GM12878 (cell line): ENCODE measurements at regions not wholly inside any gene's neighbourhood (a gene's known extent, or its start where the extent isn't known, plus 50 kb on each side); places are given as distances from the start of the nearest gene placed in this dataset.

Experiments
- ATAC-seq: fragments of 200-7000 bp; cut with Tn5 transposase; 3 replicates; pipeline ENCODE4 v1.9.1; 2020; ENCODE audit warnings: mild to moderate bottlenecking, moderate library complexity
- BruUV-seq: library from RNA; stranded (reverse); fragments of 400-500 nt; replicated peaks from 2 replicates; lab custom pipeline; 2021; lab: Mats Ljungman, UMichigan
- CTCF ChIA-PET: fragments of 300-600 bp; sonication (Branson Sonifier 250); formaldehyde crosslinking; extraction: SDS; loops from one replicate; lab custom pipeline; 2021; ENCODE audit warnings: inconsistent platforms; lab: Yijun Ruan, JAX
- POLR2A ChIA-PET: fragments of 350-600 bp; formaldehyde crosslinking; extraction: SDS; loops from one replicate; lab custom pipeline; 2021; ENCODE audit warnings: inconsistent platforms; lab: Charles Lee
- RAD21 ChIA-PET: fragments of 300-600 bp; sonication (Branson Sonifier 250); formaldehyde crosslinking; loops from one replicate; lab custom pipeline; 2023; ENCODE audit warnings: antibody characterized with exemption; ENCODE audit not compliant: unreplicated experiment; lab: Charles Lee
- SMC1A ChIA-PET: fragments of 300-600 bp; sonication (Branson Sonifier 250); formaldehyde crosslinking; loops from one replicate; lab custom pipeline; 2023; ENCODE audit not compliant: unreplicated experiment, uncharacterized antibody; lab: Charles Lee
- DNase-seq: peaks from one replicate; pipeline ENCODE4 v3.0.0-alpha.2; 2011; ENCODE audit warnings: low read depth, low spot score
- FAIRE-seq: peaks from 3 replicates; lab custom pipeline; 2011; peaks lifted over from hg19 to GRCh38; lab: Jason Lieb, UNC
- H2AFZ ChIP-seq: 2 replicates; pipeline ENCODE4 v1.6.0; 2011; ENCODE audit warnings: low read depth, low read length, control low read depth; ENCODE audit not compliant: control insufficient read depth
- H3K27ac ChIP-seq: 2 replicates; pipeline ENCODE4 v1.5.1; 2011; ENCODE audit warnings: control low read depth; ENCODE audit not compliant: control insufficient read depth, insufficient read depth
- H3K27me3 ChIP-seq, 2 experiments: replicated peaks in 1 of 2; 2 replicates each; pipeline versions ENCODE4 v1.6.0 to v1.6.1; 2011; ENCODE audit warnings: low read length in 1 of 2; ENCODE audit not compliant: control insufficient read depth in 2 of 2, insufficient read depth in 2 of 2
- H3K36me3 ChIP-seq, 2 experiments: 2 replicates each; pipeline ENCODE4 v1.5.1; 2011; ENCODE audit warnings: low read length in 1 of 2; ENCODE audit not compliant: control insufficient read depth in 2 of 2, insufficient read depth in 2 of 2
- H3K4me1 ChIP-seq: 2 replicates; pipeline ENCODE4 v1.6.1; 2011; ENCODE audit warnings: mild to moderate bottlenecking, low read length, moderate library complexity, mixed read lengths; ENCODE audit not compliant: control insufficient read depth, insufficient read depth
- H3K4me2 ChIP-seq: 2 replicates; pipeline ENCODE4 v1.6.0; 2011; ENCODE audit warnings: control low read depth; ENCODE audit not compliant: control insufficient read depth, insufficient read depth
- H3K4me3 ChIP-seq: fragments of 200-600 bp; sonication (generic); 2 replicates; pipeline ENCODE4 v1.5.1; 2016
- H3K79me2 ChIP-seq: 2 replicates; pipeline ENCODE4 v1.6.0; 2011; ENCODE audit warnings: low read length; ENCODE audit not compliant: control insufficient read depth, insufficient read depth
- H3K9ac ChIP-seq: 2 replicates; pipeline ENCODE4 v1.8.0; 2011; ENCODE audit warnings: low read length, control low read depth, mixed read lengths; ENCODE audit not compliant: control insufficient read depth, insufficient read depth
- H3K9me3 ChIP-seq: replicated peaks from 3 replicates; pipeline ENCODE4 v1.5.1; 2011; ENCODE audit warnings: mild to moderate bottlenecking, low read length; ENCODE audit not compliant: control insufficient read depth, insufficient read depth
- H4K20me1 ChIP-seq: 2 replicates; pipeline ENCODE4 v1.6.0; 2011; ENCODE audit not compliant: control insufficient read depth, insufficient read depth
- BCL11A ChIP-seq: IDR thresholded peaks from 2 replicates; pipeline ENCODE4 v1.6.1; 2011; ENCODE audit warnings: low read depth, low read length
- BCLAF1 ChIP-seq: fragments of 450-650 bp; IDR thresholded peaks from 2 replicates; pipeline ENCODE4 v1.6.1; 2017; ENCODE audit warnings: antibody characterized with exemption, mild to moderate bottlenecking, moderate library complexity
- CHD1 ChIP-seq: IDR thresholded peaks from 2 replicates; pipeline ENCODE4 v1.6.1; 2012; ENCODE audit warnings: low read depth, low read length, improper control_type of control experiment
- CHD2 ChIP-seq: IDR thresholded peaks from 2 replicates; pipeline ENCODE4 v1.6.1; 2011; ENCODE audit warnings: low read depth, low read length, improper control_type of control experiment, borderline replicate concordance
- CUX1 ChIP-seq: IDR thresholded peaks from 2 replicates; pipeline ENCODE4 v1.6.1; 2012; ENCODE audit warnings: improper control_type of control experiment, low read depth, low read length; ENCODE audit not compliant: insufficient replicate concordance
- PAX5 ChIP-seq: IDR thresholded peaks from 2 replicates; pipeline ENCODE4 v1.6.1; 2011; ENCODE audit warnings: low read depth, low read length, borderline replicate concordance
- PAX8 ChIP-seq: fragments of 450-650 bp; IDR thresholded peaks from 2 replicates; pipeline ENCODE4 v1.6.1; 2017; ENCODE audit warnings: mild to moderate bottlenecking, moderate library complexity
- TCF7 ChIP-seq: IDR thresholded peaks from 2 replicates; pipeline ENCODE4 v1.6.1; 2014; ENCODE audit warnings: antibody characterized with exemption, borderline replicate concordance
- ZBTB40 ChIP-seq: fragments of 450-650 bp; IDR thresholded peaks from 2 replicates; pipeline ENCODE4 v1.6.1; 2016; ENCODE audit warnings: mild to moderate bottlenecking, moderate library complexity, borderline replicate concordance
- WGBS: methylation state at CpG from one replicate; pipeline ENCODE4 v1.1.6; 2016; ENCODE audit warnings: low lambda C conversion rate; ENCODE audit not compliant: insufficient replicate concordance, insufficient coverage; ENCODE audit errors: missing lambda C conversion rate; 5-methylcytosine and 5-hydroxymethylcytosine counted together
- in situ Hi-C: fragments of 300-500 bp; cut with MboI; formaldehyde crosslinking; loops from 9 replicates; pipeline ENCODE4 v1.14.3; 2018; ENCODE audit warnings: mixed read lengths
- intact Hi-C: fragments of 100-400 bp; cut with micrococcal nuclease; formaldehyde crosslinking; loops from one replicate; pipeline ENCODE4 v1.14.2; 2022; ENCODE audit not compliant: unreplicated experiment

- peak overlapping the region; percentile 17; the same call in 1 of the 2 replicates for H3K9ac ChIP-seq
- intact Hi-C loops, result loop anchor here (1.0 kb wide), 3 partner anchors 48 to 145 kb away; no protein-coding TSS in a partner anchor
- ATAC-seq, result peak; percentile 95
- no peaks in the 10 kb centered on the region for H3K27me3 ChIP-seq
- no peaks in the 10 kb centered on the region for H3K79me2 ChIP-seq
- H3K4me1 ChIP-seq, result peaks cover 26% of the 10 kb centered on the region
- TSS peak; percentile 92 for BruUV-seq
- WGBS, result 9% methylated on average over 16 of the region's 16 CpGs
- RAD21 ChIA-PET, result interaction anchor here (0.6 to 6.1 kb wide), 28 partner anchors 12 to 177 kb away, joined by 3 to 79 read pairs (median 4); partner anchors contain the start of gene PFKFB3
- FAIRE-seq, result peak; percentile 92
- DNase-seq, result peak; percentile 93
- H3K36me3 ChIP-seq, result no peaks in the 10 kb centered on the region
- peak overlapping the region; percentile 23 for H3K27ac ChIP-seq
- CTCF ChIA-PET, result interaction anchor here (0.7 to 3.3 kb wide), 28 partner anchors 12 to 297 kb away, joined by 3 to 25 read pairs (median 4); partner anchors contain the start of gene PFKFB3
- H3K4me2 ChIP-seq, result peak overlapping the region; percentile 46
- peaks cover 4% of the 10 kb centered on the region; the same call in 2 of the 3 replicates for H3K9me3 ChIP-seq
- in situ Hi-C loops, result no loop called here
- POLR2A ChIA-PET, result interaction anchor here (0.6 to 3.4 kb wide), 12 partner anchors 17 to 372 kb away, joined by 3 to 32 read pairs (median 4); partner anchors contain the start of gene PFKFB3
- peak overlapping the region; percentile 27; the same call in 1 of the 2 replicates for H3K4me3 ChIP-seq
- H2AFZ ChIP-seq, result no peak overlapping the region; the same call in 1 of the 2 replicates
- no peaks in the 10 kb centered on the region for H4K20me1 ChIP-seq
- SMC1A ChIA-PET, result interaction anchor here (0.6 to 10.1 kb wide), 39 partner anchors 10 to 297 kb away, joined by 3 to 153 read pairs (median 4); partner anchors contain the start of gene PFKFB3
- TF ChIP-seq PAX5 (peak; percentile 93), CHD2 (peak; percentile 75), BCLAF1 (no peak), PAX8 (no peak), ZBTB40 (peak; percentile 43; the same call in 1 of the 2 replicates), TCF7 (0 out of 2 replicates have a peak, but pooled peaks have one; percentile 51), CUX1 (no peak), BCL11A (peak; percentile 92), CHD1 (no peak)
Observed at GRCh38 chr10:6348096-6348874, 145.6 kb downstream of the PFKFB3 start.
